Tibial nerve (tissue), 4 donors: ENCODE measurements at regions not wholly inside any gene's neighbourhood (a gene's known extent, or its start where the extent isn't known, plus 50 kb on each side); places are given as distances from the start of the nearest gene placed in this dataset.

Experiments used
- DNase-seq, 2 donors: peaks; one replicate each; pipeline ENCODE4 v3.0.0-alpha.2; 2019; ENCODE audit warnings: low spot score in 2 of 2
- H3K27ac ChIP-seq, 4 donors: fragments of 200-600 bp; sonication (generic) in 3 of 4; one replicate each; pipeline ENCODE4 v1.5.1; 2017 to 2019; ENCODE audit warnings: mild to moderate bottlenecking in 1 of 4
- H3K27me3 ChIP-seq, 2 donors: fragments of 200-600 bp; sonication (generic) in 1 of 2; one replicate each; pipeline versions ENCODE4 v1.5.1 to v1.6.0; 2017 to 2019
- H3K36me3 ChIP-seq, 3 donors: fragments of 200-600 bp; sonication (generic); one replicate each; pipeline ENCODE4 v1.5.1; 2018 to 2019
- H3K4me1 ChIP-seq, 4 donors: fragments of 200-600 bp; sonication (generic) in 3 of 4; one replicate each; pipeline ENCODE4 v1.5.1; 2017 to 2019
- H3K4me3 ChIP-seq, 4 donors: fragments of 200-600 bp; sonication (generic) in 3 of 4; one replicate each; pipeline ENCODE4 v1.5.1; 2017 to 2019; ENCODE audit warnings: mild to moderate bottlenecking in 1 of 4, moderate library complexity in 1 of 4
- H3K9me3 ChIP-seq, 4 donors: fragments of 200-600 bp; sonication (generic) in 3 of 4; one replicate each; pipeline ENCODE4 v1.5.1; 2017 to 2019
- EP300 ChIP-seq, 2 donors: sonication (generic); formaldehyde crosslinking; IDR thresholded peaks; one replicate each; pipeline ENCODE4 v1.6.1; 2017; ENCODE audit warnings: antibody characterized with exemption in 2 of 2, mild to moderate bottlenecking in 1 of 2
- POLR2A ChIP-seq, 2 donors: fragments of 450-650 bp; IDR thresholded peaks; one replicate each; pipeline ENCODE4 v1.6.1; 2017; ENCODE audit warnings: antibody characterized with exemption in 2 of 2, mild to moderate bottlenecking in 2 of 2, moderate library complexity in 2 of 2
- WGBS, 2 donors: methylation state at CpG; one replicate each; pipeline ENCODE4 v1.1.5; 2018; 5-methylcytosine and 5-hydroxymethylcytosine counted together
- TF ChIP-seq, protein P1 (sequence below), 5 experiments: fragments of 200-600 bp in 3 of 5; fragments of 450-650 bp in 2 of 5; sonication (generic) in 3 of 5; IDR thresholded peaks; one replicate each; pipeline ENCODE4 v1.5.1; 2016 to 2019; ENCODE audit warnings: antibody characterized with exemption in 5 of 5, mild to moderate bottlenecking in 3 of 5, moderate library complexity in 2 of 5

DNA sequence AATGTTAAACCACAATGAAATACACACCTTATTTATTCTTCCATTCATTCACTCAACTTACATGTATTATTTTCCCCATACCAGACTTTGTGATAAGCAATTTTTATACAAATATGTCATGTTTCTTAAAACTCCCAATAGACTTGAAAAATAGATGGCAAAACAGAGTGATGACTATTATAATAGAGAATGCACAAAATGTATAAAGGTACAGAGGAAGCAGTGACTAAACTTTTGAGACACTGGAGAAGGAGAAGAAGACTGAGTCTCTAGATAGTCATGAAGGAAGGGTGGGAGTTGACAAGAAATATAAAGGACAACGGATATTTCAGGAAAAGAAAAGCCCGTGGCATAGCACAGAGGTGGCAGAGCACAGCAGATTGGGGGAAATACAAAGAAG is 198.1 kb upstream of the SLC39A10 start:
- TF ChIP-seq EP300 (IDR thresholded peaks at IDR 0.05) (no peak), POLR2A (IDR thresholded peaks at IDR 0.05) (no peak)
- TF ChIP-seq, protein P1, sequence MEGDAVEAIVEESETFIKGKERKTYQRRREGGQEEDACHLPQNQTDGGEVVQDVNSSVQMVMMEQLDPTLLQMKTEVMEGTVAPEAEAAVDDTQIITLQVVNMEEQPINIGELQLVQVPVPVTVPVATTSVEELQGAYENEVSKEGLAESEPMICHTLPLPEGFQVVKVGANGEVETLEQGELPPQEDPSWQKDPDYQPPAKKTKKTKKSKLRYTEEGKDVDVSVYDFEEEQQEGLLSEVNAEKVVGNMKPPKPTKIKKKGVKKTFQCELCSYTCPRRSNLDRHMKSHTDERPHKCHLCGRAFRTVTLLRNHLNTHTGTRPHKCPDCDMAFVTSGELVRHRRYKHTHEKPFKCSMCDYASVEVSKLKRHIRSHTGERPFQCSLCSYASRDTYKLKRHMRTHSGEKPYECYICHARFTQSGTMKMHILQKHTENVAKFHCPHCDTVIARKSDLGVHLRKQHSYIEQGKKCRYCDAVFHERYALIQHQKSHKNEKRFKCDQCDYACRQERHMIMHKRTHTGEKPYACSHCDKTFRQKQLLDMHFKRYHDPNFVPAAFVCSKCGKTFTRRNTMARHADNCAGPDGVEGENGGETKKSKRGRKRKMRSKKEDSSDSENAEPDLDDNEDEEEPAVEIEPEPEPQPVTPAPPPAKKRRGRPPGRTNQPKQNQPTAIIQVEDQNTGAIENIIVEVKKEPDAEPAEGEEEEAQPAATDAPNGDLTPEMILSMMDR (IDR thresholded peaks at IDR 0.05): no peak
- no peak overlapping the region for H3K27ac ChIP-seq
- H3K4me1 ChIP-seq: no peaks in the 10 kb centered on the region
- no peaks in the 10 kb centered on the region for H3K9me3 ChIP-seq
- no peak overlapping the region for H3K4me3 ChIP-seq
- H3K36me3 ChIP-seq: no peaks in the 10 kb centered on the region
- DNase-seq: no peak
- no peaks in the 10 kb centered on the region for H3K27me3 ChIP-seq
- 87 to 91% methylated on average over 2 of the region's 2 CpGs for WGBS, 2 donors

DNA sequence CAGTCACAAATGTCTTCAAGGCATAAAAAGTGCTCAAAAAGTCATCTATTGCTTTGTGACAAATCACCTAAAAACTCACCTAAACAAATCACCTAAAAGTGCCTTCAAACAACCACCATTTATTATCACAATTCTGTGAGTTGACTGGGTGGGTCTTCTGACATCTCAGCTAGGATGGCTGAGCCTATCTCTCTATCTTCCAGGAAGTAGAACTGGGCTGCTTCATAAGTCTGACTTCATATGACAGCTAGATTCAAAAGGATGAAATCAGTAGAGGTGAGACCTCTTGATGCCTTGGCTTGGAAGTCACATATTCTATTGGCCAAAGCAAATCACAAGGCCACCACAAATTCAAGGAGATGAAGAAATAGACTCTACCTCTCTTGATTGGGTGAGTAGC is 199.2 kb upstream of the SLC39A10 start:
- H3K4me1 ChIP-seq: no peaks in the 10 kb centered on the region
- no peak overlapping the region for H3K27ac ChIP-seq
- no peak for DNase-seq
- no peak for TF ChIP-seq EP300 (IDR thresholded peaks at IDR 0.05)
- no peak for TF ChIP-seq POLR2A (IDR thresholded peaks at IDR 0.05)
- TF ChIP-seq, protein P1 (IDR thresholded peaks at IDR 0.05): no peak
- no peaks in the 10 kb centered on the region for H3K9me3 ChIP-seq
- no peaks in the 10 kb centered on the region for H3K27me3 ChIP-seq
- no peak overlapping the region for H3K4me3 ChIP-seq
- H3K36me3 ChIP-seq: no peaks in the 10 kb centered on the region

DNA sequence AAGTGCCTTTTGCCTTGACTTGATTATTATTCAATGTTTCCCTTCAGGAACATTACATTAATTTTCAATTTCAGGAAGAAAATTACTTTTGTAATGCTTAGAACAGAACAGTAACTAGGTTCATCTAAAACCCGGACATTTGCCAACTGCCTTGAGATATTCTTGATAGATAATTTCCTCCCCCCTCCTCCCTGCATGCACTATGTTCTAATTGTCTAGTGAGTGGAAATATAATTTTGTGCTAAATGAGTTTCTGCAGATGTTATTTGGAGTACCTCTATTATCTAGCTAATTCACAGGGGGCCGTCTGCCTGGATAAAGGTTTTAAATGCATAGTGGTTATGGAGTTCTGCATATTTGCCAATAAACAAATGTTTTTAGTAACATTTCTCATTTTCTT is 200.3 kb upstream of the SLC39A10 start:
- H3K36me3 ChIP-seq: no peaks in the 10 kb centered on the region
- H3K9me3 ChIP-seq: no peaks in the 10 kb centered on the region
- 51 to 57% methylated on average over 2 of the region's 2 CpGs for WGBS, 2 donors
- H3K27me3 ChIP-seq: no peaks in the 10 kb centered on the region
- DNase-seq: no peak
- no peak overlapping the region for H3K27ac ChIP-seq
- TF ChIP-seq POLR2A (IDR thresholded peaks at IDR 0.05): no peak
- no peak for TF ChIP-seq EP300 (IDR thresholded peaks at IDR 0.05)
- TF ChIP-seq, protein P1 (IDR thresholded peaks at IDR 0.05): no peak
- H3K4me3 ChIP-seq: no peak overlapping the region
- no peaks in the 10 kb centered on the region for H3K4me1 ChIP-seq

GRCh38 chr2:195451160-195451559 is 205.9 kb upstream of the SLC39A10 start:
- Histone ChIP-seq H3K4me3 (no peak overlapping the region), H3K4me1 (no peaks in the 10 kb centered on the region), H3K27me3 (no peaks in the 10 kb centered on the region), H3K36me3 (no peaks in the 10 kb centered on the region), H3K9me3 (no peaks in the 10 kb centered on the region), H3K27ac (no peak overlapping the region)
- 70 to 74% methylated on average over 4 of the region's 4 CpGs for whole genome bisulfite sequencing, 2 donors
- TF ChIP-seq EP300 (IDR thresholded peaks at IDR 0.05) (no peak), POLR2A (IDR thresholded peaks at IDR 0.05) (no peak)
- TF ChIP-seq, protein P1 (IDR thresholded peaks at IDR 0.05): no peak
- DNase-seq: no peak

- no peaks in the 10 kb centered on the region for H3K36me3 ChIP-seq
- no peak overlapping the region for H3K4me3 ChIP-seq
- TF ChIP-seq, protein P1 (IDR thresholded peaks at IDR 0.05): no peak
- TF ChIP-seq POLR2A (IDR thresholded peaks at IDR 0.05) (no peak), EP300 (IDR thresholded peaks at IDR 0.05) (no peak)
- no peaks in the 10 kb centered on the region for H3K9me3 ChIP-seq
- H3K4me1 ChIP-seq: no peaks in the 10 kb centered on the region
- H3K27ac ChIP-seq: no peak overlapping the region
- WGBS, 2 donors: 54 to 59% methylated on average over 3 of the region's 3 CpGs
- no peaks in the 10 kb centered on the region for H3K27me3 ChIP-seq
- DNase-seq: no peak
Observed at GRCh38 chr2:195450552-195451113, 206.4 kb upstream of the SLC39A10 start.
